GM06990 (cell line): ENCODE measurements at regions not wholly inside any gene's neighbourhood (a gene's known extent, or its start where the extent isn't known, plus 50 kb on each side); places are given as distances from the start of the nearest gene placed in this dataset.
"Not testable (repeated sequence)": the region's sequence is repeated elsewhere in the genome, so short reads cannot be mapped to it uniquely, and the experiment has no call there.

Experiments
- DNase-seq: peaks from one replicate; pipeline ENCODE4 v3.0.0-alpha.2; 2011; ENCODE audit not compliant: insufficient read length; ENCODE audit errors: extremely low read depth
- H3K27me3 ChIP-seq: replicated peaks from 2 replicates; pipeline ENCODE4 v1.6.0; 2011; ENCODE audit warnings: low read length; ENCODE audit not compliant: control insufficient read depth, insufficient read depth
- H3K36me3 ChIP-seq: 2 replicates; pipeline ENCODE4 v1.5.1; 2011; ENCODE audit warnings: low read length; ENCODE audit not compliant: control insufficient read depth, insufficient read depth
- H3K4me3 ChIP-seq: replicated peaks from 2 replicates; pipeline ENCODE4 v1.5.1; 2011; ENCODE audit warnings: low read depth, mild to moderate bottlenecking, control low read depth, low read length
- TF ChIP-seq, protein P1 (sequence below): IDR thresholded peaks from 2 replicates; pipeline ENCODE4 v1.5.1; 2011; ENCODE audit warnings: low read length, control low read depth, mild to moderate bottlenecking, inconsistent platforms; ENCODE audit not compliant: insufficient read depth, poor library complexity, severe bottlenecking

DNA sequence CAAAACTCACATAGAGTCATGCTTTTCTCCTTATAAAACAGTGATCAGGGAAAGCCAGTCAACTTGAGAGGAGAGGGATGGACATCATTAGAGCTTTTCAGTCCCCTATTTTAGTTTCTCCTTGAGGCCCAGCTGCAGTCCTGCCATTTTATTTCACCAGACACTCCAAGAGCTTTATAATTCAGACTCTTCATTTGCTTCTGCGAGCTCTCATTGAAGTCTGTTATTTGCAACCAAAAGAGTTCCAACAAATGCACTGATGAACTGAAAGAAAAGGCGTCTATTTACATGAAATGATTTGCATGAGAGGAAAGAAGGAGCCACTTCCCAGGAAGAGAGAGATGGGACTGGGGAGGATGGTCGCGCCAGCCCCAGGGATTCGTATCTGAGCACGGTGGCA is 86.8 kb downstream of the NDUFA12 start:
- DNase-seq, result no peak
- H3K4me3 ChIP-seq, result no peak overlapping the region
- TF ChIP-seq, protein P1, sequence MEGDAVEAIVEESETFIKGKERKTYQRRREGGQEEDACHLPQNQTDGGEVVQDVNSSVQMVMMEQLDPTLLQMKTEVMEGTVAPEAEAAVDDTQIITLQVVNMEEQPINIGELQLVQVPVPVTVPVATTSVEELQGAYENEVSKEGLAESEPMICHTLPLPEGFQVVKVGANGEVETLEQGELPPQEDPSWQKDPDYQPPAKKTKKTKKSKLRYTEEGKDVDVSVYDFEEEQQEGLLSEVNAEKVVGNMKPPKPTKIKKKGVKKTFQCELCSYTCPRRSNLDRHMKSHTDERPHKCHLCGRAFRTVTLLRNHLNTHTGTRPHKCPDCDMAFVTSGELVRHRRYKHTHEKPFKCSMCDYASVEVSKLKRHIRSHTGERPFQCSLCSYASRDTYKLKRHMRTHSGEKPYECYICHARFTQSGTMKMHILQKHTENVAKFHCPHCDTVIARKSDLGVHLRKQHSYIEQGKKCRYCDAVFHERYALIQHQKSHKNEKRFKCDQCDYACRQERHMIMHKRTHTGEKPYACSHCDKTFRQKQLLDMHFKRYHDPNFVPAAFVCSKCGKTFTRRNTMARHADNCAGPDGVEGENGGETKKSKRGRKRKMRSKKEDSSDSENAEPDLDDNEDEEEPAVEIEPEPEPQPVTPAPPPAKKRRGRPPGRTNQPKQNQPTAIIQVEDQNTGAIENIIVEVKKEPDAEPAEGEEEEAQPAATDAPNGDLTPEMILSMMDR, result no peak
- no peaks in the 10 kb centered on the region for H3K27me3 ChIP-seq
- H3K36me3 ChIP-seq, result no peaks in the 10 kb centered on the region

DNA sequence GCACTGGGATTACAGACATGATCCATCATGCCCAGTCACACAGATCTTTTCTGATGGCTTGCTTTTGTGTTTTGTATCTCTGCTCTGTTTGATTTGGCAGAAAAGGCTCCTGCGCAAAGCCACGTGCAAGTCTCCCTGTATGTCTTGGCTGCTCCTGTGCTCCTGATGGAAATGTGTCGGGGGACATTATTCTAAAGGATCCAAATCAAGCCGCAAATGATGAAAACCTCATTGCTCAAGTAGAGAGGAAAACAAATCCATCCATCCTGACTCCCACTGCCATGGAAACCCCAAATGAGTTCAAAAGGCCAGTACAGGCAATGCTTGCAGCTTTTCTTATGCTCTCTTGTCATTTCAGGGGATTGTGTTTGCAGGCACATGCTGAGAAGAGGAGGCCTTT is 93.8 kb downstream of the NDUFA12 start:
- TF ChIP-seq, protein P1, result no peak
- Histone ChIP-seq H3K27me3 (no peaks in the 10 kb centered on the region), H3K36me3 (no peaks in the 10 kb centered on the region), H3K4me3 (no peak overlapping the region)
- no peak for DNase-seq

DNA sequence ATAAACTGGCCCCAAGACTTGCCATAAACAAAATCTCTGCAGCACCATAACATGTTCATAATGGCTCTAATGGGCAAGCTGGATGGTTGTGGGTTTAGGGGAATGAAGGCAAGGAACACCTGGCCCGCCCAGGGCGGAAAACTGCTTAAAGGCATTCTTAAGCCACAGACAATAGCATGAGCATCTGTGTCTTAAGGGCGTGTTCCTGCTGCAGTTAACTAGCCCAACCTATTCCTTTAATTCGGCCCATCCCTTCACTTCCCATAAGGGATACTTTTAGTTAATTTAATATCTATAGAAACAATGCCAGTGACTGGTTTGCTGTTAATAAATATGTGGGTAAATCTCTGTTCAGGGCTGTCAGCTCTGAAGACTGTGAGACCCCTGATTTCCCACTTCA is 97.7 kb downstream of the NDUFA12 start:
- DNase-seq, H3K36me3 ChIP-seq, H3K4me3 ChIP-seq, H3K27me3 ChIP-seq: not testable (repeated sequence)

DNA sequence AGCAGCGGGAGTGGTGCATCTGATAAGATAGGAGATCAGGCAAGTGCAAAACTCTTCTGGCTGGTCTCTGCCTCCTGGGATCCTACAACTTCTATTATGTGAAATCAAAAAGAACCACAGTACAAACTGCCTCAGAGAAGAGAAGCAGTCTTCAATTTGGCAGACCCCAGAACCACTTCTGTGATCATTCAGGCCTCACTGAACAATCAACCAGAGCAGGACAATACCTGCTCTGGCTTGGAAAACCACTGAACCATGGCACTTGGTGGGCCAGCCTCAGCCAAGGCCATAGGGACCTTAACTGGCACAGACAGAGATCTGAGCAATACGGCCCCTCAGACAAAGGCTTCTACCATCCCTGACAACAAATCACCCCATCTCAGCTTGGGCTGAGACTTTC is 103.0 kb downstream of the NDUFA12 start:
- DNase-seq, result no peak
- Histone ChIP-seq H3K27me3 (no peaks in the 10 kb centered on the region), H3K4me3 (no peak overlapping the region), H3K36me3 (no peaks in the 10 kb centered on the region)
- TF ChIP-seq, protein P1, result no peak

DNA sequence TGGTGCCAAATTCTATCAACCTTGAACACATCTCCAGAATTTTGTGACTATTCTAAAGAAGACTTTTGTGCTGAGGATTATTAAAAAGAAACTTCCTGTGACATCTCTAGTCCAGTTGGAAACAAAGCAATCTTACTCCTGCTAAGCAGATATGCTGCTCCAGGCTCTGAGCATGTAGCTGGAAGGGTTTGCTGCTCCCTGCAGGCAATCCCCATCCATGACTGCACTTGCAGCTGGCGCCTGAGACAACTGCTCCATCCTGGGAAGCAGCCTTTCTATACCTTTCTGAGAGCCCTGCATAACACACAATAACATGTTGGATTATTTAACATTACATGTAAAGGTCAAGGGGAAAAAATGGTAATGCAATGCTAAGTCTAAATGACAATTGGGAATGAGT is 105.1 kb downstream of the NDUFA12 start:
- no peak overlapping the region for H3K4me3 ChIP-seq
- H3K36me3 ChIP-seq, result no peaks in the 10 kb centered on the region
- H3K27me3 ChIP-seq, result no peaks in the 10 kb centered on the region
- TF ChIP-seq, protein P1, result peak; percentile 5
- DNase-seq, result no peak

DNA sequence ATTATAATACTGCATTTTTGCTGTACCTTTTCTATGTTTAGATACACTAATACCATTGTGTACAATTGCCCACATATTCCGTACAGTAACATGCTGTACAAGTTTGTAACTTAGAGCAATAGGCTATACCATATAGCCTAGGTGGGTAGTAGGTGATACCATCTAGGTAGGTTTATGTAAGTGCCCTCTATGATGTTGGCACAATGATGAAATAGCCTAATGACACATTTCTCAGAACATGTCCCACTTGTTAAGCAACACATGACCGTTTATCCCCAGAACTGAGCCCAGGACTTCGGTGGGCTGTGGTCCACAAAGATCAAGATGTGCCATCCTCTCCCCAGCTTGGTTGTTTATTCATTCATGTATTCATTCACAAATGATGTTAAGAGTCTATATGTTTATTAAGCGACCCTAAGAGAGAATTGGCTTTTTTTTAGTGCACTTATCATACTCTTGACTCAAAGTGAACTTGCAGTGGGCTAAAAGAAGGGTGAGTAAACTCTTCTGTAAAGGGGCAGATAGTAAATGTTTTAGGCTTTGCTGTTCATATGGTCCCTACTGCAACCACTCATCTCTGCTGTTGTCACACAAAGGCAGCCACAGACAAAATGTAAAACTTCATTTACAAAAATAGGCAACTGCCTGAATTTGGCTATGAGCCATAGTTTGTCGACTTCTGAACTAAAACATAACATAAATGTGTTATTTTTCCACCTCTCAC is 110.8 kb downstream of the NDUFA12 start:
- DNase-seq, result no peak
- no peaks in the 10 kb centered on the region for H3K36me3 ChIP-seq
- no peaks in the 10 kb centered on the region; the same call in 1 of the 2 replicates for H3K27me3 ChIP-seq
- TF ChIP-seq, protein P1, result no peak
- no peak overlapping the region for H3K4me3 ChIP-seq
